Activated naive CD4-positive, alpha-beta T cell (primary cell): ENCODE measurements at regions not wholly inside any gene's neighbourhood (a gene's known extent, or its start where the extent isn't known, plus 50 kb on each side); places are given as distances from the start of the nearest gene placed in this dataset.

ENCODE experiments used
- DNase-seq, 4 experiments: peaks; one replicate each; lab custom pipeline; 2025; lab: John Stamatoyannopoulos, UW

DNA sequence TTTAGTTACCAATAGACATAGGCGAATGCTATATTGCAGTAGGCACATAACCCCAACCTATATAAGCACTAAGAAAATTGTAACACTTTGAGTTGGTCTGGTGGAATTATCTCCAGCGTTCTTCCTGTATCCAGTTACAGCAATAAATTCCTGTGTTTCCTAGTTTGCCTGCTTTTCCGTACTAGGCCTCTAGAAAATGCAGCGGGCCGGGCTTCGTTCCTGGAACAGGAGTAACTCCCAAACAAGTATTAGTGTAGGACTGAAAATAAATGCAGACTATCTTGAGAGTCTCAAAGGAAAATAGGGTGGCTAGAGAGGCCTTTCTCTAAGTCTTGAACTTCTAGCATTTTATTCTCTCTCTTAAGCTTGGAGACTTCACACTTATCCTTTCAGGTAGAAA is 159.8 kb downstream of the OR13H1 start:
- no peak for DNase-seq

DNA sequence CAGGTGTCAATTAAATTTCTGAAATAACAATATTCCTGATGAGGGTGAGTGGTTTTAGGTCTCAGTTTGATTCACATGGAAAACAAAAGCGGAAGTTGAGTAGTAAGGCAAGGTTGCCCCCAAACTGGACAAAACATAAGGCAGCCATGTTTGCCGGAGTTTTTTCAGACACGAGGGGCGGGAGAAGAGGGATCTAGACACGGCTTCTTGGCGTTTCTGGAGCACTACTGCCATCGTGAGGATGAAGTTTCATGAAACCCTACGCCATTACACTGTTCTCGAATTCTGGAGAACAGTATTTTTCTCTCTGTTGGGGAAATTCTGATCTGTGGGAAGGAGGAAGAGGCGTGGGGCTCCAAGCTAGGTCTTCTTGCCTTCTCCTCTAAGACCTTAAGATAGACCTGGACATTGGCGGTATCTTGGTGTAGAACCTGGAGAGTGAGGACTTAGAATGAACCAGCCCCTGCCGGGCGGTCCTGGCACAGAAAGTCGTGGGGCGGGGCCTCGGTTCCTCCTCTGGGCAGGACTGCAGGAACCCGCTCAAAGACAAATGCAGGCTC is 160.3 kb downstream of the OR13H1 start:
- DNase-seq = peak in 2 of 4 experiments; percentile 65 to 82

DNA sequence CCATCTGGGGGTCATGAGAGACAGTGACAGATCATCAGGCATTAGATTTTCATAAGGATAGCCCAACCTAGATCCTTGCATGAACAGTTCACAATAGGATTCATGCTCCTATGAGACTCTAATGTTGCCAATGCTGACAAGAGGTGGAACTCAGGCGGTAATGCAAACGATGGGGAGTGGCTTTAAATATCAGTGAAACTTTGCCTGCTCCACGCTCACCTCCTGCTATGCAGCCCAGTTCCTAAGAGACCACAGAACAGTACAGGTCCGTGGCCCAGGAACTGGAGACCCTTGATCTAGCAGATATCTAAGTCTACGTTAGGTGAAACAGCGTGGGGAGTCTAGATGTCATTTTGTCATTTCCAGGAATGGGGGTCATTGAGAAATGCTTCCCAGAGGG is 165.7 kb downstream of the OR13H1 start:
- no peak for DNase-seq

DNA sequence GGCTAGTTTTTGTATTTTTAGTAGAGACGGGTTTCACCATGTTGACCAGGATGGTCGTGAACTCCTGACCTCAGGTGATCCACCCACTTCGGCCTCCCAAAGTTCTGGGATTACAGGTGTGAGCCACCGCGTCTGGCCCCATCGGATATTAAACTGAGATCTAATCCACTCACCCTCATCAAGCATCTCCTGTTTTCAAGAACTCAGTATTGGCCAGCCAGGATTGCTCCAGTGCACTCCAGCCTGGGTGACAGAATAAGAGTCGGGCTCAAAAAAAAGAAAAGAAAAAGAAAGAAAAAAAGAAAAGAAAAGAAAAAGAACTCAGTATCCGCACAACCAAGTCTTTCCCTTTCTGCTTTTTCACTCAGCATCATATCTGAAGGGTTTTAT is 167.6 kb downstream of the OR13H1 start:
- no peak for DNase-seq

DNA sequence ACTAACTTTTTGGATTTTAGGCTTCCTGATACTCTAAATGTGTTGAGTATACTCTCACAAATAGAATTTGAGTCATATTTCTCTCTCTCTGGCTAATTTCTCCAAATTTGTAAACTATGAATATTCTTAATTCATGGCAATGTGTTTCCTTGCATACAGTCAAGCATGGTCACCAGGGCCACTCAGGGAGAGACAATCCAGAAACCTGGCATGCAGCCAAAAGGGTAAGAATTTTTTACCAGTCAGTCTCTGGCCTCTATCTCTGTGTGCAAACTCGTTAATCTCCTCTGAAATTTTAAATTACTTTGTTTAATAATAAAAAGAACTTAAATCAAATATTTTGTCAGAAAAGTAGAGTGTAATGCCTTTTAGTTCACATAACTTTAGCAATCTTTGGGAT is 179.8 kb downstream of the OR13H1 start:
- no peak for DNase-seq

DNA sequence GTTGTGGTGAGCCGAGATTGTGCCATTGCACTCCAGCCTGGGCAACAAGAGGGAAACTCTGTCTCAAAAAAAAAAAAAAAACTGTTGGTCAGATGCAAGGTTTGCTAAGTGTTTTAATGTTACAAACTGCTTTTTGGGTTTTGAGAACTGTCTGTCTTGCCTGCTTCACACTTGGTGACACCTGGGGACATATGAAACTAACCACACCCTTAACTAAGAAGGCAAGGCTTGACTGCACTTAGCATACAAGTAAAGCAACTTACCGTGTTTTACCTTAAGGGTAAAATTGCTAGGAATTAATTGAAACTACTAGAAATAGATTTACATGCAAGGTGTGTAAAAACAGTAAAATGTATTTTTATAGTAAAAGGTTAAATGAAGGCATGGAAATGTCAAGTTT is 180.4 kb downstream of the OR13H1 start:
- DNase-seq = no peak

DNA sequence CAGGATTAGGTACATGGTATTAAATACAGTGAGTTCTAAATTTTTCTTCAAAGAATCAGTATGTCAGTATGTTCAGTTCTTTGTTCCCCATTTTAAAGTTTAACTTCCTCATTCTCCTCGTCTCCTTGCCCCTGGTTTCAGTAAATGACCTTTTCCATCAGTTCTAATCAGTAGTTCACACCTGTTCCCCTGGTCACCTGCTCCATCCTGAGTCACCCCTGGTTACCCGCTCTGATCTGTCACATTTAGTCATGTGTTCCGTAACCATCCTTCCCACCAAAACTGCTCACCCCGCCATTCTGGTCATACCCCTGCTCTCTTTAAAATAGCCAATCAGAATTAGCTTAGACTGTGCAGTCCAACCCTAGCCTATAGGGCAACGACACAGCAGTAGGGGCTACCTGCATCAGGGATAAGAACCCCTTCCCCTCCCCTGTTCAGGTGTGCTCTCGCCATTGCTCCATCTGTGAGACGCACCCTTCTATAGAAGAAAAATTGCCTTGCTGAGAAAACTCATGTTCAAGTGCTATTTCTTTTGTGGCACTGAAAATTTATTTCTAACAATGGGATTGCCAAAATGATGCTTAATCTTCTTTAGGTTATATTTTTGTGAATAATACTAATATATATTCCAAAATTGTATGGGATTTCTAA is 181.3 kb downstream of the OR13H1 start:
- DNase-seq = no peak

DNA sequence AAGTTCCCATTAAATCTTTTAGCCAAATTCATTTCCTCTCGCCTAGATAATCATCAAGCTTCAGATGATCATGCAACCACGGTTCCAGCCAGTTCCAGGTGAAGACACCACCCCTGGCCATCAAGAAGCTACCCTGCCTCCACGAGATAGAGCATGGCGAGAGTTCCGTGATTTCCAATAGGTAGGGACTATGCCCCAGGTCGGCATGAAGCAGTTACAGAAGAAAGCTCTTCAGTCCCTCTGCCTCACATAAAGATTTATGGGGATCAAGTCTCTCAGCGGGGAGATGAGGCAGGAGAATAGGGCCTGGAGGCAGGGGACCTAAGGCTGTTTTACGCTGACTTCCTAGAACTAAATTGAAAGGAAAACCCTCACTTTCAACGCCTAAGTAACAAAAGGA is 183.9 kb downstream of the OR13H1 start:
- no peak for DNase-seq

DNA sequence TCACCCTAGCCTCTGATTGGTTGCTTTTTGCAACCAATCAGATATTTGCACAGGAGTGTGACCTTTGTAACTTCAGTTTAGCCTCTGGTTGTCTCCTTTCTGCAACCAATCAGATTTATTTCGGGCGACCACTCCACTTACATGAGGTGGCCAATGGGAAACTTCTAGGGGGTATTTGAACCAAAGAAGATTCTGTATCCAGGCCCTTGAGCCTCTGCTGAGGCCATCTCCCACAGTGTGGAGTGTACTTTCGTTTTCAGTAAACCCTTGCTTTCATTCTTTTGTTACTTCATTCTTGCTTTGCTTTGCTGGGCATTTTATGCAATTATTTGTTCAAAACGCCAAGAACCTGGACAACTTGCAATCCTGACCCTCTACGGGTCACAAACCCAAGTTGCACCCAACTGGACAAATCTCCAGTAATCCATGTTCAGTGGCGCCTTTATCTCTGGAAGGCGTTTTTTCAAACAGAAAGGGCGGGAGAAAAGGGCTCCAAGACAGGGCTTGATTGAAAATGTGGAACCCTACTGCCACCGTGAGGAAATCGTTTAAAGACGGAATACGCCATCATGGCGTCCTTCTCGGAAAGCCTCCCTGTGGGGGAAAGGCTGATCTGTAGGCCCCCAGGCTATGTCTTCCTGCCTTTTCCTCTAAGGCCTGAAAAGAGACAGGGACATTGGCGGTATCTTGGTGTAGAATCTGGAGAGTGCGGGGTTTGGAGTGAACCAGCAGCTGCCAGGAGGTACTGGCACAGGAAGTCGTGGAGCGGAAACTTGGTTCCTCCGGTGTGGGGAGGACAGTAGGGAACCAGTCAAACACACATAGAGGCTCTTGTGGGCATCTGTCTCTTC is 184.6 kb downstream of the OR13H1 start:
- peak in 2 of 4 experiments; percentile 31 to 56 for DNase-seq

DNA sequence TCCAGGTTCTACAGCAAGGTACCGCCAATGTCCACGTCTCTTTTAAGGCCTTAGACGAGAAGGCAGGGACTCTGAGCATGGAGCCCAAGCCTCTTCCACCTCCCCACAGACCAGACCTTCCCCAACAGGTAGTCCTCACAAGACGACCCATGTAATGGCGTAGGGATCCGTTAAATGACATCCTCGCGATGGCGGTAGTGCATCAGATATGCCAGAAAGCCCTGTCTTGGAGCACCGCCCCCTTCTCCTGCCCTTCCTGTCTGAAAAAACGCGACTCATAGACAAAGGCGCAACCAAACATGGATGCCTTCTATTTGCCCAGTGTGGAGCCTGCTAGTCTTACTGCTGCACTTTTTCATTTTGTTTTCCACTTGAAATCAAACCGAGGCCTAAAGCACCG is 185.4 kb downstream of the OR13H1 start:
- DNase-seq = peak in 2 of 4 experiments; percentile 36 to 72

DNA sequence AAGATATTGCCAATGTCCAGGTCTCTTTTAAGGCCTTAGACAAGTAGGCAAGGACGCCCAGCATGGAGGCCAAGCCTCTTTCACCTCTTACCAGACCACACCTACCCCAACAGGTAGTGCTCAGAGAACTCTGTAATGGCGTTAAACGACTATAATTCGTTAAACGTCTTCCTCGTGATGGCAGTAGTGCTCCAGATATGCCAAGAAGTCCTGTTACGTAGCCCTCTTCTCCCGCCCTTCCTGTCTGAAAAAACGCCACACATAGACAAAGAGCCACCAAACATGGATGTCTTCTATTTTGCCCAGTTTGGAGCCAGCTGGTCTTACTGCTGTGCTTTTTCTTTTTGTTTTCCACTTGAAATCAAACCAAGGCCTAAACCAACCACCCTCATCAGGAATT is 190.7 kb downstream of the OR13H1 start:
- peak in 2 of 4 experiments; percentile 7 to 49 for DNase-seq

DNA sequence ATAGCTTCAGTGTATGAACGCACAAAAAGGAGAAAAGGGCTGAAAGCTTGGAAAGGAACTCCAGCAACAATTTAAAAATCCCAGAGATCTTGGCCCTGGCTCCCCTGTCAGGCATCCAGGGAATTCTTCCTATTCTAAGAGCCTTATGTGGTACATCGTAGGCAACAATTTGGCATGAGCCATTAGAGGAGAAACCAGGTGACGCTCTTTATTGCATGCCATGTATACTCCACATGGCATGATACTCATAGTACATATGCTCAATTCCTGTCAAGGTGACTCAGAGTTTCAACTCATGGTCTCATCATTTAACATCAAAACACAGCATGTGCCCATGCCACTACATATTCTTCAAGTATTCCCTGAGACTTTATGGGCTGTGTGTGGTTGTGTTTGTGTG is 191.3 kb downstream of the OR13H1 start:
- no peak for DNase-seq

DNA sequence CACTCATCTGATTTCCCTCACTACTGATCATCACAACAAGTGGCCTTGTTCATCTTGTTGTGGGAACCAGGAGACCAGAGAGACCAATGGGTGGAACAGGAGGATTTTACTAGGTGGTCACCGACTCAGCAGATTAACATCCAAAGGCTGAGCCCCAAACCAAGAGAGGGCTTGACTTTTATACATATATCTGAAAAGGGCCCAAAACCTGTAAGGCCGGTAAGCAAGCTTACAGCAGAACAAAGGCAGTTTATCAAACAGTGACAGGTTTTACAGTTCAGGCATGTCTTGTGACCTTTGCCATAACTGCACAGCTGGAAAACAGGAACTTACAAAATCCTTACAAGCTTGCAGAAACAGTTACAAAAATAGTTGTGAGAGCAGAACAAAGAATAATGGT is 195.9 kb downstream of the OR13H1 start:
- no peak for DNase-seq

DNA sequence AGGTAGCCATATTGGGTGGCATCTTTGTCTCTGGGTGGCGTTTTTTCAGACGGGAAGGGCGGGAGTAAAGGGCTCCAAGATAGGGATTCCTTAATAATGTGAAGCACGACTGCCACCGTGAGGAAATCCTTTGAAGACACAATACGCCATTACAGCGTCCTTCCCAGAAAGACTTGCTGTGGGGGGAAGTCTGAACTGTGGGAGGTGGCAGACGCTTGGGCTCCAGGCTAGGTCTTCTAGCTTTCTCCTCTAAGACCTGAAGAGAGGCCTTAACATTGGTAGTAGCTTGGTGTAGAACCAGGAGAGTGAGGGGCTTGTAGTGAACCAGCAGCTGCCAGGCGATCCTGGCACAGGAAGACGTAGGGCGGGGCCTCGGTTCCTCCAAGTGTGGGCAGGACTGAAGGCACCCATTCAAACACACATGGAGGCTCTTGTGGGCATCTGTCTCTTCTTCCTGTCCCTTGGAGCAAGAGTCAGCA is 197.3 kb downstream of the OR13H1 start:
- DNase-seq = peak in 2 of 4 experiments; percentile 46 to 71

DNA sequence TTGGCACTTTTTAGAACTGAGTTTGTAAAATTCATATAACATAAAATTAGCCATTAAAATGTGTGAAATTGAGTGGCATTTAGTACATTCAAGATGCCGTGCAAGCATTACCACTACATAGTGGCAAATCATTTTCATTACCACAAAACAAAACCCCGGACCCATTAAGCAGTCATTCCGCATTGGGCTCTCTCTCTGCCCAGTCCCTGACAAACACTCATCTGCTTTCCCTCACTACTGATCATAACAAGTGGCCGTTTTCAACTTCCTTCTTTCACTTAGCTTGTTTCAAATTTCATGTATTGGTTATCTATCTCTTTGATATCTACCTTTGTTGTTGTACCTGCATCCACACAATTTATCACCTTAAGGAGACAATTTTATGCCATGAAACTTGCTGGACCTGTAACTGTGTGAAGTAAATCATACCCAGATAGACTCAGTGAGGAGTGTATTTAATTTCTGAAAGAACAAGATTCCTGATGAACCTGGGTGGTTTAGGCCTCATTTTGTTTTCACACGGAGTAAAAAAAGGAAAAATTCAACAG is 202.1 kb downstream of the OR13H1 start:
- DNase-seq = no peak

DNA sequence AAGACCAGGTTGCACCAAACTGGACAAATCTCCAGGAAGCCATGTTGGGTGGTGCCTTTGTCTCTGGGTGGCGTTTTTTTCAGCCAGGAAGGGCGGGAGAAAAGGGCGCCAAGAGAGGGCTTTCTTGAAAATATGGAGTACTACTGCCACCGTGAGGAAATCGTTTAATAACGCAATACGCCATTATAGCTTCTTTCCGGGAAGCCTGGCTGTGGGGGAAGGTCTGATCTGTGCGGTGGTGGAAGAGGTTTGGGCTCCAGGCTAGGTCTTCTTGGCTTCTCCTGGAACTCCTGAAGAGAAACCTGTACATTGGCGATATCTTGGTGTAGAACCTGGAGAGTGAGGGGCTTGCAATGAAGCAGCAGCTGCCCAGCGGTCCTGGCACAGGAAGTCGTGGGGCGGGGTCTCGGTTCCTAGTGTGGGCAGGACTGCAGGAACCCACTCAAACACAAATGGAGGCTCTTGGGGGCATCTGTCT is 202.7 kb downstream of the OR13H1 start:
- peak in 2 of 4 experiments; percentile 54 to 72 for DNase-seq

DNA sequence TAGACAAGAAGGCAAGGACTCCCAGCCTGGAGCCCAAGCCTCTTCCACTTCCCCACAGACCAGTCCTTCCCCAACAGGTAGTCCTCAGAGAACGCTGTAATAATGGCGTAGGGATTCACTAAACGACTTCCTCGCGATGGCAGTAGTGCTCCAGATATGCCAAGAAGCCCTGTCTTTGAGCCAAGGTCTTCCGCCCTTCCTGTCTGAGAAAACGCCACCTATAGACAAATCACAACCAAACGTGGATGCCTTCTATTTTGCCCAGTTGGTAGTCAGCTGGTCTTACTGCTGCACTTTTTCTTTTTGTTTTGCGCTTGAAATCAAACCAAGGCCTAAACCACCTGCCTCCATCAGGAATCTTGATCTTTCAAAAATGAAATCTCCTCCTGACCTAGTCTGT is 203.3 kb downstream of the OR13H1 start:
- DNase-seq = peak in 2 of 4 experiments; percentile 29 to 64

DNA sequence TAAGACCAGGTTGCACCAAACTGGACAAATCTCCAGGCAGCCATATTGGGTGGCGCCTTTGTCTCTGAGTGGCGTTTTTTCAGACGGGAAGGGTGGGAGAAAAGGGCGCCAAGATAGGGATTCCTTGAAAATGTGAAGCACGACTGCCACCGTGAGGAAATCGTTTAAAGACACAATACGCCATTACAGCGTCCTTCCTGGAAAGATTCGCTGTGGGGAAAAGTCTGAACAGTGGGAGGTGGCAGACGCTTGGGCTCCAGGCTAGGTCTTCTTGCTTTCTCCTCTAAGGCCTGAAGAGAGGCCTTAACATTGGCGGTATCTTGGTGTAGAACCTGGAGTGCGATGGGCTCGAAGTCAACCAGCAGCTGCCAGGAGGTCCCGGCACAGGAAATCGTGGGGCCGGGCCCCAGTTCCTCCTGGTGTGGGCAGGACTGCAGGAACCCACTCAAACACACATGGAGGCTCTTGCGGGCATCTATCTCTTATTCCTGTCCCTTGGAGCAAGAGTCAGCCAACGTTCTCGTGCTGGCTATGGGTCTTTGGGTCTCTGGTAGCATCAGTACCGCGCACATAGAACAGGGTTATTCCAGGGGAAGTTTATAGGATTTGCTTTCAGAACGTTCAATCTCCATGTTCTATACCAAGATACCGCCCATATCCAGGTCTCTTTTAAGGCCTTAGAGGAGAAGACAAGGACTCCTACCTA is 208.8 kb downstream of the OR13H1 start:
- peak in 2 of 4 experiments; percentile 17 to 47 for DNase-seq

DNA sequence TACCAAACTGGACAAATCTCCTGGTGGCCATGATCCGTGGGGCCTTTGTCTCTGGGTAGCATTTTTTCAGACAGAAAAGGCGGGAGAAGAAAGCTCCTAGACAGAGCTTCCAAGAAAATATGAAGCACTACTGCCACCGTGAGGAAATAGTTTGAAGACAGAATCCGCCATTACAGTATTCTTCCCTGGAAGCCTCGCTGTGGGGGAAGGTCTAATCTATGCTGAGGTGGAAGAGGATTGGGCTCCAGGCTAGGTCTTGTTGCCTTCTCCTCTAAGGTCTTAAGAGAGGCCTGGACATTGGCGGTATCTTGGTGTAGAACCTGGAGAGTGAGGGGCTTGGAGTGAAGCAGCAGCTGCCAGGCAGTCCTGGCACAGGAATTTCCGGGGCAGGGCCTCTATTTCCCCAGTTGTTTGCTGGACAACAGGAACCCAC is 218.9 kb downstream of the OR13H1 start:
- DNase-seq = no peak

DNA sequence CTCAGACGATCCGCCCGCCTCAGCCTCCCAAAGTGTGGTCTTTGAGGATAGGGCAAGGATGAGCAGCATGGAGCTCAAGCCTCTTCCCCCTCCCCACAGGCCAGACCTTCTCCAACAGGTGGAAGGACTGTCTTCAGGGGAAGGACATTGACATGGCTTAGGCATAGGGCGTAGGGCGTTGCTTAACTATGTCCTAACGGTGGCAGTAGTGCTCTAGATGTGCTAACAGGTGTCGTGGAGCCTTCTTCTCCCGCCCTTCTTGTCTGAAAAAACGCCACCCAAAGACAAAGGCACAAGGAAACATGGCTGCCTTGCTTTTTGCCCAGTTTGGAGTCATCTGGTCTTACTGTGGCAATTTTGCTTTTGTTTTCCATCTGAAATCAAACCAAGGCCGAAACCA is 219.8 kb downstream of the OR13H1 start:
- DNase-seq = peak in 2 of 4 experiments; percentile 6 to 54

DNA sequence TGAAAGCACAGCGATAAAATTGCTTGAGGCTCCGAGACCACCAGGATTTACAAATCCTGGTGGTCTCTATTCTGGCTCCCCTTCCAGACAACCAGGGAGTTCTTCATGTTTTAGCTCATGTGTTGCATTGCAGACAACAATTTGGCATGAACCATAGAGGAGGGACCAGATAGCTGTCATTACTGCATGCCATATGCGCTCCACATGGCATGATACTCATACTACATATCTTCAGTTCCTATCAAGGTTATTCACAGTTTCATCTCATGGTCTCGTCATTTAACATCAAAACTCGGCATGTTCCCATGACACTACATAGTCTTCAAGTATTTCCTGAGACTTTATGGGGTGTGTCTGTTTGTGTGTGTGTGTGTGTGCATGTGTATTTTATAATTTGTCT is 220.3 kb downstream of the OR13H1 start:
- DNase-seq = no peak
